HL-60 (cell line): ENCODE measurements at regions not wholly inside any gene's neighbourhood (a gene's known extent, or its start where the extent isn't known, plus 50 kb on each side); places are given as distances from the start of the nearest gene placed in this dataset.

Experiments
- CTCF ChIP-seq: IDR thresholded peaks from one replicate; pipeline ENCODE4 v1.5.1; 2011; ENCODE audit warnings: low read length, control low read depth, inconsistent platforms; ENCODE audit not compliant: insufficient read depth
- POLR2AphosphoS5 ChIP-seq: IDR thresholded peaks from 2 replicates; pipeline ENCODE4 v1.6.1; 2012; ENCODE audit warnings: low read depth

- TF ChIP-seq CTCF (no peak), POLR2AphosphoS5 (no peak)
Observed at GRCh38 chr15:69757186-69757585, 304.6 kb downstream of the RPLP1 start.
